ENCODE measurements at regions not wholly inside any gene's neighbourhood (a gene's known extent, or its start where the extent isn't known, plus 50 kb on each side); places are given as distances from the start of the nearest gene placed in this dataset.

DNA sequence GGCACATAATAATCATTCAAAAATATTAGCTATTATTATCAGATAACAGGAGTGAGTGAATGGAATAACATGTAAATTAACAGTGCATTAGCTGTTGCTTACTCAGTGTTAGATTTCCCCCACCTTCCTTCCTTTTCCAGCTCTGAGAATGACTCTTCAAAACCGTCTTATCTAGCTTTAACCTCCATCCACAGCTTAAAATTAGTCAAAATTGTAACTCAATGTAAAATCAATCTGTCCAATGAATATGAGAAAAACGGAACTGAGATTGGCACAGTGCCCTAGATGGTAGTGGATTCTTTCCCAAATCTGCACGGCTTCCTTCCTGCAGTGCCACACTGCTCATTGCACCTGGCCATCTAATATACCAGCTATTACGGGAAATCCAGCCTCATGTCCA lies 156.8 kb upstream of the BDNF start:
- DNase-seq, result no peak

DNA sequence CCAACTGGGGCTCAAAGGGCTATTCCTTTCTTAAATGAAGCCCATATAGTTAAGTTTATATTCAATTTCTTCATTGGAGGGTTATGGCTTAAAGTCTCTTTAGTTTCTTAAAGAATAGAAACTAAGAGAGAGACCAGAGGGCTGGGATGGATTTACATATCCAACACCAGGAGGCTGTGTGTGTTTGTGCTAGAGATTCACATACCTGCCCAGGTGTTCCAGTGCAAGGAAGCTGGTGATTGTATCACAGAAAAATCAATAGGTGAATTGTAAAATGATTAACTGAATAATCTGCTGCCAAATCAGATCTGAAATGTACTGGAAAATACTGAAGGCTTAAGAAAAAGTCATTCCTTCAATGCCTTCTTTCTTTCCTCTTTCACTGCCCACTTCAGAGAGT lies 148.2 kb upstream of the BDNF start:
- no peak for DNase-seq

DNA sequence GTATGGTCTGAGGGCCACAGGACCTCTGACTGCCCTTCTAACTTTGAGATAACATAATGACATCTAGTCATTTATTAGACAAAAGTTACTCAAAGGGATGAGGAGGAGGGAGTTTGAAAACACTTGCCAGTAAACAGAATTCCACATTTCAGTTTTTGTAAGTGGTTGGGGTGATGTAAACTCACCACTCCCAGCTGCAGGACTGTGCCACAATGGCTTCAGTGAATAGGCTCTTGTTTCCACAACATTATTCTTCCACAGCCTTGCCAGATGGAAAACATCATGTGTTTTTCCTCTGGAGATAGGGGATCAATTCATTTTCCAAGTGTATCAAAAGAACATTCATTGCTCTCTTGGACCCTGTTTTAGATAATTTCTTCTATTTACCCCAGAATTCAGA lies 147.2 kb upstream of the BDNF start:
- no peak for DNase-seq

DNA sequence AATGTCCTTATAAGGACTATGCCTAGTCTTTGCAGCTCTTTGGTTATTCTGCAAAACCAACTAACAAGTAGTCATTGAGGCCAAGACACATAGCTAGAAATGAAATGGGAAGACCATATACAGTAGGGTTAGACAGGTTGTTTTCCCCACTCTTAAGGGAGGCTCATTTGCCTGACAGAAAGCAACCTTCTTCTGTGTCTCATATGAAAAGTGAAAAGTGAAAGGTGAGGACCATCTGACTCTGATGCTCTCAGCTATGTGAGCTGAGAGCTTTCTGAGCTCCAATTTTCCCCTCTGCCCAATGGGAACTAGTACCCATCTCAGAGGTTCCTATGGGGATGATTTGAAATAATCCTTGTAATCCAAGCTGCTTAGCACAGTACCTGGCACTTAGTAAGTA lies 142.0 kb upstream of the BDNF start:
- no peak for DNase-seq

DNA sequence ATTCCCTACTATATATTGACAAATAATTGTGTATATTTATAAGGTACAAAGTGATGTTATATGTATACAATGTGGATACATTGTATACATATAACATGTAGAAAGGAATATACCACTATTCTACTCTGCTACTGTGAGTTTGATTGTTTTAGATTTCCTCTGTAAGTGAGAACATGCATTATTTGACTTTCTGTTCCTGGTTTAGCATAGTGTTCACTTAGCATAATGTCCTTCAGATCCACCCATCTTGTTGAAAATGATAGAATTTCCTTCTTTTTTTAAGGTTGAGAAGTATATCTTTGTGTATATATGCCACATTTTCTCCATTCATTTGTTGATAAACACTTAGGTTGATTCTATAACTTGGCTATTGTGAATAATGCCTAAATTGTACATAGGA lies 140.8 kb upstream of the BDNF start:
- no peak for DNase-seq

DNA sequence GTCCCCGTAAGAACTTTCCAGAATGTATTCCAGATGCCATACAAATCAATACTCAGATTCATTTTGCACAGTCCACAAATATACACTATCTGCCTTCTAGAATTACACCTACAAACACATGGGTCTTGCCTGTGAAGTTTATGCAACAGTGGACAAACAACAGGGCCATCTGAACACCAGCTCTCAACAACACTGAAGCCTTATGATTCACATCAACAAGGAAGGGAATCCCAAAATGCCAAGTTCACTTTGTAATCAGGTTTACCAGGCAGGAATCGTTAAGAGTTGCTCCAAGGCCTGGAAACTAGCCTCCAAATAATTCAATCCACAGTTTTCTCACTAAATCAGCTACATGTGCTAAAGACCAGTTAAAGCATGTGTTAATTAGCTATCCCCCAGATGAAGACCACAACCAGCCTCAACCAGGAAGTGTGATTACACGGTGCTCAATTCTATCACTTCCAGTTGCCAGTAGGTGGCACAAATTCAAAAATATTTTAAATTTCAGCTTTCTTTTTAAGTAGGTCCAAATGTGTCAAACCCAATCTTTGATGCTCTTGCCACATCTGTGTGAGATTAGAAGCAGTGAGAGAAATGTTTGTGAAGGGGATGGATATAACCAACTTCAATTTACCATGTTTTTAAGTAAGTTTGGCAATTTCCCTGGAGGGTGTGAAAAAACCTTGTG lies 139.1 kb upstream of the BDNF start:
- DNase-seq, result no peak

DNA sequence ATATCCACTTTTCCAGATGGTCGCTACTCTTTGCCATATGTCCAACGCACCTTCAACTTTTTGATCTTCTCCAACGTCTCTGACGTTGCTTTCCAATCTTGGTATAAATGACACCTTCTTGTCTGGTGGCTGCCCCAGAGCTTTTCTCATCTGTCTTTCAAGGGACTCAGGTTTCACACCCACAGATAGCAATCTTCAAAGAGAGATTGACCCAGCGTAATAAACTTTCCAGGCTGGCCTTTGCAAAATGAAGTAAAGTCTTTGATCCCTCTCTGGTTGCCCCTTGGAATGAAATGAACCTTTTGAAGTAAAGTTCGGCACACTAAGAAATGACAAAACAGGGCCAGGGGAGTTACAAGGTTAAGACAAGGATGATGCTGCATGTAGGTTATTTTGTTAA lies 138.4 kb upstream of the BDNF start:
- no peak for DNase-seq

DNA sequence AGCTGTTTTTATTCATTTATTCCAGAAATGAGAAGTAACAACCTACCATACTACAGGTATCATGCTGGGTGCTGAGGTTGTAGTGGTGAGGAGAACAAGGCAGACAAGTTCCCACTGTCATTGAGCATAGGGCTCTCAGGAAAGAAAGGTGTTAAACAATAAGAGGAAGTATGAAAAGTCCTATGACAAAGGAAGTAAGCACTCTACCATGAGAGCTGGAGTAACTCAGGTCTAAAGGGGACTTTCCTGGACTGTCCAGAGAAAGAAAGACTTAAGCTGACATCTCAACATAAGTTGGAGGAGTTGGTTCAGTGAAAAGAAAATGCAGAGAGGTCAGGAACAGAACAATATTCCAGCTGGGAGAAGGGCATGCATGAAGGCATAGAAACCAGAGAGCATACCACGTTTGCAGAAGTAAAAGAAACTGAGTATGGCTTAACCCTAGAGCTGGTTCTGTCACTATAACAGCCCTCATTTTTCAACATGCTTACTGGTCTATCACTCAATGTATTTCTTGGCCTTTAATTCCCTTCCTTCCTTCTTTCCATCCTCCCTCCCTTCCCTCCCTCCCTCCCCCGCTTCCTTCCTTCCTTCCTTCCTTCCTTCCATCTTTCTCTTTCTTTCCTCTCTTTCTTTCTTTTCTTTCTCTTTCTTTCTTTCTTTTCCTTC lies 137.8 kb upstream of the BDNF start:
- DNase-seq, result no peak

DNA sequence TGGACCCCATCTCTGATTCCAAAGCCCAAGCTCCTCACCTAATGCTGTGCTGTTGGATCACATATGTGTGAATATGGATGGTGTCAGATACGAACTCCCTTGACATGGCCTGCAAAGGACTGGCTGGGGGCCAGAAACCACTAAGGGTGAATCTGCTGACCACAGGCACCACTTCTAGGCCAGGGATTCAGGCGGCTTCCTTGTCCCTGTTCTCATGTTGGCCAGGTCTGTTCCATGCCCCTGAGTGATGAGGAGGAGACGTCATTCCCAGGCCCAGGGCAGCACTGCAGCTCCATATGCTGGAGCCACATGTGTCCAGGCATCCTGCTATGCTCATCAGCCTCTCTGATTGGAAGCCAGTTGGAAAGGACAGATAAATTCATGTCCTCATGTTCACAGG lies 130.0 kb upstream of the BDNF start:
- DNase-seq, result no peak

DNA sequence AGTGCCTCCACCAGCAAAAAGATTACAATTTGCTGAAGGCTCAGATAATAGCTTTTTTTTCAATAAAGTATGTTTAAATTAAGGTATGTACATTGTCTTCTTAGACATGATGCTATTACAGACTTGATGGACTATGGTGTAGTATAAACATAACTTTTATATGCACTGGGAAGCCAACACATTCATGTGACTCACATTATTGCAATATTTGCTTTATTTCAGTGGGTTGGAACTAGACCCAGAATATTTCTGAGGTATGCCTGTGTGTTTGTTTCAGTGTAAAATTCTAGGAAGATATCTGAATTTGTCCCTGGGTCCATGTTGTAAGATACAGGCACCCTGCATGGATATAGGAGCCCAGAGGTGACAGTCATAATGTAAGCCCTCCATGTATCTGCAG lies 120.0 kb upstream of the BDNF start:
- DNase-seq, result no peak

DNA sequence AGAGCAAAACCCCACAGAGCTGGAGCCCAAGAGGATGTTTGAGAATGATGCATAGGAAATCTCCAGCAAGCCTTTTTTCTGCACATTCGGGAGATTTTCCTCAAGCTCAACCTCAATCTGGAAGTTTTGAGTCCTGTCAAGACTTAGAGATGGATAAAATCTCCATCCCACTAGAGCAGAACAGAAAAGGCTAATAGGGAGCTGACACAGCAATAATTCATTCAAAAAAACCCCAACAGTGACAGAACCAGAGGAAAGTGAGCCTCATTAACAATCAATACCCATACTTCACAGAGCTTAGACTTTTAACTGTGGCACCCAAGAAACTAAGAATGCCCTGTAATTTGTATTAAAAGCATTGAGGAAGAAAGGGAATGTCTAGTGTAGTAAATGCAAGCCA lies 115.9 kb upstream of the BDNF start:
- no peak for DNase-seq

DNA sequence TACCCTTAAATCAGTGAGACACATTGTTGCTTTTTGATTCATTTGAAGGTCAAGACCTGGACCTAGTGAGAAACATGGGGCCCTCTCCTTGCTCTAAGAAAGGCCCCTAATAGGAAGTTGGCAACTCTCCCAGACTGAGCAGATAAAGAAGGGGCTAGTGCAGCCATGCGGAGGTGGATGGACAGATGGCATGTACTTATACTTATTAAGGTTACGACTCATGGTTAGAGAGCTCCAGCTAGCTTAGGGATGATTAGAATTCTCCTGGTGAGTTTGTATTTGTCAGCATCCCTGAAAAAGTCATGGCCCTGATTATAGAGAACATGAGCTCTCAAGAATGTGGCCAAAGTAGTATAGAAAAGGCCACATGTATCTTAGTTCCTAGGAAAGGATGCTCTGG lies 112.1 kb upstream of the BDNF start:
- peak; percentile 21 for DNase-seq

DNA sequence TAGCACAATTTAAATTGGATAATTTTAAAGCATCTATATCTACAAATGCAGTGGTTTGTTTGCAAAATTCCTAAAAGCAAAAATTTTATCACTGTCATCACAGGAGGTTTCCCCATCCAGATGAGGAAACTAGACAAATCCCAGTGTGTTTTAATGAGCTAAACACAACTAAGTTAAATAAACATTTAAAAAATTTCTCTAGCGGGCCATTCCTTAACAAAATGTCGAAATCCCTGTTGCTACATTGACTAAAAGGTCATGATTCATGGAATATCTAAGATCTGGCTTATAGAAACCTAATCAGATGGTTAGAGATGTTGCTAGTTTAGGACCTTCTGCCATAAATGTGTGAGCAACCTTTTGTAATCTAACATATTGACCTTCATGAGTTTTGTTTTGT lies 107.3 kb upstream of the BDNF start:
- DNase-seq, result no peak

DNA sequence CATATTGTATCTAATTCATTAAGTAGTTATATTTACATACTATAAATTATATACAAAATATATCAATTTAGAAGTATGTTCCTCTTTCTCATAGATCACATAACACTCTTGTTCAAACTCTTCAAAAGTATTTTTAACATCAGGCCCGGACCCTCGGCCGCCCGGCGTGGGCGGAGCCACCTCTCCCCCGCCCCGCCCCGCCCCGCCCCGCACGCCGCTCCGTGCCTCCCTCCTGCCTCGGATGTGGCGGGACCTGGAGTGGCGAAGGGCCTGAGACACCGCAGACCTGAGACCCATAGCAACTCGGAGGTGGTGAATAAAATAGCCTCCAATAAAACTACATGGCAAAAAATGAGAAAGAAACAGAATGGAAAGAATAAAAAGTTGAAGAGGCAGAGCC lies 105.9 kb upstream of the BDNF start:
- DNase-seq, result no peak

DNA sequence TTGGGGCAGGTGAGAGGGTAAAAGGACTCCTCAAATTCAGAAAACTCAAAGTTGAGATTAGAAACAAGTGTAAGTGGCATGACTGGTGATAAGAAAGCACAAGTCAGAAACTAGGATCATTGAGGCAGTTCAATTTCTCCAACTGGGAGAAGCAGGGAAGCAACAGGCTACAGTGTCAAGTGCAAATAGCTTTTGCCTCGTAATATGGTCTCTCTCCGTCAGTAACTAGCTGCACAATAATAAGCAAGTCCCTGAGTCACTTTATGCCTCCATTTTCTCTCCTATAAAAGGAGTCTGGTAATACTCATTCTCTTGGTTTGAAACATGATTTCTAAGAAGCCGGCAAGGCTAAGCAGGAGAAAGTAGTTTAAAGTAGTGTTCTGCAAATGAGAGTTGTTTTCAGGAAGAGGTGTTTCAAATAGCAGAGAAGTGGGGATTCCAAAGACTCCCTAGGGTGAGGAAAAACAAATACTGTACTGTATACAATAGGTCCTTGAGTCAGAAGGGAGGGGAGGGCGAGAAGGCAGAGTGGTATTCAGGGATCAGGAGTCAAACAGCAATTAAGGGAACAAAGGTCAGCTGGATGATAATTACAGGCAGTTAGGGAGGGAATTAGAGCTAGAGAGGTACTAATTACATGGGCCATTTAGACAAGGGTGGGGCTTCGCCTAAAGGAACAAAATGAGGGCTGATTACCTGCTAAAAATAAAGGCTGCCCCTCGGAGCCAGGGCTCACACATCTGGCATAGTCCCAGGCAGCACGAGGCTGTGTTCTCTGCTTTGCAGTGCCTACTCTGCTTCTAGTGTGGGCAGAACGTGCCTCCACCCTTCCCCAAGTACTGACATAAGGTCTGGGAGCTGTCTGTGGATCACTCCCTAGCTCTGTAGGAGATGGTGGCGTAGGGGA lies 96.0 kb upstream of the BDNF start:
- no peak for DNase-seq

DNA sequence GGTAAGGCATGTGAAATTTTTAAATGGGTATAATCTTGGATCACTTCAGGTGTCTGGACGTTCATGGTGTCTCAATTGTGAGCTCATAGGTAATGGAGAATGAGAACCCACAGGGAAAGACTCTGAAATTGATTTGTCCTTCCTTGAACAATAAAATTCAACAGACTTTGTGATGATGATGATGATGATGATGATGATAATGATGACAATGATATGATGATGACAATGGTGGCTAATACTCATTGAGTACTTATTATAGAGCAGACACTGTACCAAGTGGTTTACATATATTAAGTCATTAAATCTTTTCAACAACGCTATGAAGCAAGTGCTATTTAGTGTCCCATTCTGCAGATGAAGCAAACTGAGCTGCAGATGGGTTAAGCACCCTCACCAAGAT lies 86.6 kb upstream of the BDNF start:
- no peak for DNase-seq

DNA sequence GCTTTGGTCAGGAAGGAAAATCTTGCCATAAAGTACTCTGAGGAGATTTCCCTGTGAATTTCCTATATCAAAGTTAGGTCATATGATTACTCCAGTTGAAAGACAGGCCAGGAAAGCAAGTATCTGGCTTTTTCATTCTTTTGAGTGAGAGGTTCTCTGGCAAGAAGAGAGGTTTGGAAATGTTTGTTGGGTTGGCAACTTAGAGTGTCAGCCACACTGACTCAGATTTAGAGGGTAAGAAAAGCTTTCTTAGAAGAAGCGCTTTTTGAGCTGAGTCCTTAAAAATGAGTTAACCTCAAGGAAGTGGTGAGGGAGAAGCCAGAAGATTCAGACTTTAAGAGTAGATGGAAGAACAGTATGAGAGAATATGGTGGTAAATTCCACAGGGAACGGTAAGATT lies 86.1 kb upstream of the BDNF start:
- no peak for DNase-seq

DNA sequence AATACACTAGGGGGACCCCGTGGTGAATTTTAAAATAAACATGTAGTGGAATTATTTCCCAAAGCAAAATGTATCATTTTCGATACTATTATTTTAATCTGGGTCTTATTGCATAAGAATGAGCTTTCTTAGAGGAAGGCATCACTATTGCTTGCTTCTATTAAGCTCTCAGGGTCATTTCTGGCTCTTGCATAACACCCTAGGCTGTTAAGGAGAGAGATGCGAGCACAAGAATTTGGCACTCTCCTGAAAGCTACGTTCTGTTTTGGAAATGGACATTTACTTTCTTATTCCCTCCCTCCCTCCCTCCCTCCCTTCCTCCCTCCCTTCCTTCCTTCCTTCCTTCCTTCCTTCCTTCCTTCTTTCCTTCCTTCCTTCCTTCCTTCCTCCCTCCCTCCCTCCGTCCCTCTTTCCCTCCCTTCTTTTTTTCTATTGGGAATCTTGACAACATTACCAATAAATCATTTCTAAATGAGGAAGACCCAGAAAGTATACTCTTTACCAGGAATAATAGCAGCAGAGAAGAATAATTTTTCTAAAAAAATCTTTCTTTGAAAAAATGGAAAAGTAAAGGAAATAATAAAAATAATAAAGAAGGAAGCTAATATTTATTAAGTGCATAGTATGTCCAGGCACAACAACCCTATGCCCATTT lies 83.6 kb upstream of the BDNF start:
- DNase-seq, result no peak

DNA sequence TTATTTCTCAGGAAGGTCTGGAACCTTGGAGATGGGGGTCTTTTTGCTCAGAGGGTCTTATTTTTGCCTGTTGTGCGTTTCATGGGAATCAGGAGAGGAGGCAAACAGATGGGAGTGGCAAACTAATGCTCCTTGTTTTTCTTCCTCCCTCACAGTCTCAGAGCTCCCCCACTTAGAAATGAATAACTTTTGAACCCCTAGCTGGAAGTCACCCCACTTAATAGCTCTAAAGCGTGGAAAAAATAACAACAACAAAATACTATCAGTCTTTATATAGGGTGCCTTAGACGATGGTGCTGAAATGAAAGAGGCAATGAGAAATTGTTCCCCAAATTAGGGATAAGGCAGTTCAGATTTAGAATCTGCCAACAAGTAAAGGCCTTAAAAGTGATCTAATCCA lies 76.8 kb upstream of the BDNF start:
- no peak for DNase-seq

DNA sequence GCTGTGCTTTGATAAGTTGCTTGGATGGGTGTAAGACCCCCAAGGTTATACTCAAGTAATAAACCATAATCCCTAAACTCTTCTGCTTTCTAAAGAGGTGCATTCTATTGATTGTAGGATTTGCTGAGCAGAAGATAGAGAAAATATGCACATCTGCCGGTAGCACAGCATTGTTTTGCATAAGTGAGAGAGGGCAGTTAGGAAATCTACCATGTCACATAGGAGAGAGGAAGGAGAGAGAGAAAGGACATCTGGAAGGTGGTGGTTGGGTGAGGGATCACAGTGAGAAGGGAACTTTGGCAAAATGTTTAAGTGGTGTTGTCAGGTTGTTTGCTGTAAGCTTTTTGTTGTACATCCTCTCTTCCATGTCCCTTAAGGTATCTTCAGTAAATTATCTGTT lies 73.6 kb upstream of the BDNF start:
- no peak for DNase-seq

DNA sequence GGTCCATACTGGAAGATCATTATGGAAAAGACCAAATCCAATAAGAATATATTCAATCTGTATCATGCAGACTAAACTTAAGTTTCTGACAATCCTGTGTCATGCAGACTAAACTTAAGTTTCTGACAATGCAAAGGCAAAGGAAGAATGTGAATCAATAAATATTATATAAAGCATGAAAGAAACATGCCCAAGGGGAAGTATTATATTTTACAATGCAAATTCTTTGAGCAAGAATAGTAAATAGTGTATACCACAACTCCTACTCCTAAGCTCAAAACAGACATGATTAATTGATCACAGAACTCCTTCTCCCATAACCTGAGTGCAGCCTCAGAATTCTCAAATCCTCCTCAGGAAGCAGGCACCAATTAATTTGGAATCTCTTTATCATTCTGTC lies 71.3 kb upstream of the BDNF start:
- DNase-seq, result no peak

DNA sequence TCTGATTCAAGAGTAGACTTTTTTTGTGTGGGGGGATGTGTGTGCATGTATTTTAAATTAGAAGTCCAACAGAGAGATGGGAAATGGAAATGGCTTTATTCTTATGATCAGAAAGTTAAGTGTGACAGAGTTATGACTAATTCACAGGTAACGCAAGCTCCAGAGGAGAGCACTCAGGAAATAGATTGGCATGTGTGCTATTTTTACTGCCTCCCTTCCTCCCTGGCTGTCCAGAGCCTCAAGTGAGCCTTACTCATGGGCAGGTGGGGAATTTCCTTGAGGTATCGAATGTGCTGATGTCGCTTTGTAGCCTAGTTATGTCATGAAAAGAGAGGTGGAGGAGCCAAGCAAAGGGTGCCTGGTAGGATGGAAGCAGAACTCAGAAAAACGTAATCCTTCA lies 70.3 kb upstream of the BDNF start:
- DNase-seq, result no peak

DNA sequence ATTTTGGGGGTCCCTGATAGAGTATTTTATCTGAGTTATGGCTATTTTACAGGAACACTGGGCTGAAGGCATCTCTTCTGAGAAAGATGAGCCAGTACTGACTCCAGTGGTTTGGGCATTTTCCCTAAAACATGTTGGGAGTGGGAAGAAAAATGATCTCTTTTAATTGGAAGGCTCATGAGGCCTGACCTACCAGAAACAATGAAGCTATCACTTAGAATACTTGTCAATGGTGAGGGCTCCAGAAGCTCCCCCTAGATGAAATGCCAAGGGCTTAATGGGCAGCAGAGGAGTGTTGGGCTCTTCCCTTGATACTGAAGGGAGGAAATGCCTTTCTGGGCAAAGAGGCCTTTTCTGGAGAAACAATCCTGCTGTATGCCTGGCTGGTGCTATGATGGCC lies 63.5 kb upstream of the BDNF start:
- DNase-seq, result no peak

DNA sequence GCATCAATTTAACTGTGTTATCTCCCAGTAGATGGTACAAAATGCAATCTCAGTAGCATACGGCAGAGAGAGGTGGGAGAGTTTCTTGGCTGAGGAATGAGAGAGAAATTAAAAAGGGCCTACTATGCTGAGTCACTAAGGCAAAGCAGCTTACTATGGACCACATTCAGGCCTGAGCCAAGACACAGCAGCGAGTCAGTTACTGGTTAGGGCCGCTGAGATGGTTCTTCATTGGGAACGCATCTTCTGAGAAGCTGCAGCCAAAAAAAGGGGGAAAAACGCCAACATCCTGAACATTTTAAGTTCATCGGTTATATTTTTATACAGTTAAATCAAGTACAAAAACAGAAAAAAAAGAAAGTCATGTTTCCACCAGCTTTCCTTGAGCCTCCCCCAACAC lies 61.1 kb upstream of the BDNF start:
- DNase-seq, result no peak

Data from NCI-H2171 treated with DMSO at 0.1 percent for 48 hours (cell line).